ENCODE measurements at regions not wholly inside any gene's neighbourhood (a gene's known extent, or its start where the extent isn't known, plus 50 kb on each side); places are given as distances from the start of the nearest gene placed in this dataset.
"Not testable (repeated sequence)": the region's sequence is repeated elsewhere in the genome, so short reads cannot be mapped to it uniquely, and the experiment has no call there.

- DNase-seq (ENCODE audit: low spot score) (no peak), ATAC-seq (no peak)
Measured at GRCh38 chr12:131647667-131648066, 63.2 kb upstream of the SFSWAP start.

DNA sequence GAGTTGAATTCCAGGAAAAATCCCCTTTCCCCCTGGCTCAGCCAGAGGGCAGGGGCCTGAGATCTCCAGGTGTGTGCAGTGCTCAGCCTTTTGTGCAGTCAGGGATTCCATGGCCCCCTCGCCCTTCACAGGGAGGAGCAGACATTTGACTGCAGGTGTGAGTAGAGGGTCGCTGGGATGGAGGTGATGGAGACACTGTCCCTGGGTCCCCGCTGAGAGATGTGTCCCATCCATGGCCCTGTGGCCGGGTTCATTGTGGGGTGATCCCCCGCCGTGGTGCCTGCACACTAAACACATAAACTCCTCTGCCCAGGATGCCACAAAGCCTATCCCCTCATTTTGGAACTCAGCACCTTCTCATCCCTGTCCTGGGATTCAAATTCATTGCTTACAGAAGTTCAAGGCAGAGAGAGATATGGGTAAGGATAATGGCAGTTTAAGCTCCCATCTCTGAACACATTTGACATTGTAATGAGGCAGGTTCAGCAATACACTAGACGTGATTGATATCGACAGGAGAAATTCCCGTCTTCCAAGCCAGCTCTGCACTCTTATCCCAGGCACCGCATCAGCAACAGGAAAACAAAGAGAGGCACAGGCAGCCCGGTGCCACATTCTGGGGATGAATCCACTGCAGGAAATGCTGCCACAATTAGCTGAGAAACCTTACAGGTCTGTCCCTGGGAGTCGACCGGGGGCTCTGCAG lies 55.3 kb upstream of the SFSWAP start:
- DNase-seq (ENCODE audit: low spot score); ATAC-seq: not testable (repeated sequence)

- ATAC-seq; DNase-seq (ENCODE audit: low spot score): not testable (repeated sequence)
Measured at GRCh38 chr12:131656796-131657195, 54.1 kb upstream of the SFSWAP start.

DNA sequence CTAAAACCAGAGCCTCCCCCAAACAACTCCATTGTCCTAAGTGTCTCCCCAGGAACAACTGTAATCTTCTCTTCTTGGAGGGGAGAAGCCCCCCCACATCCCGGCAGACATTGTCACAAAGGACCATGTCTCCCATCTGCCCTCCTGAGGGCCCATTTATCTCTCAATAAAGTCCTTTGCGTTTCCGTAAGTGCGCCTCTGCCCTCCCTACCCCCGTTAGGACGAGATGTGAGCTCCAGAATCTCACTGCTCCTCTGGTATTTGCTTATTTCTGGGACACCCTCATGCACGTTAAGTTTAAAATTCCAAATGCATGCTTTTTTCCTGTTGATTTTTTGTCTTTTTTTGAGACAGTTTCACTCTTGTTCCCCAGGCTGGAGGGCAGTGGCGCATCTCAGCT lies 52.3 kb upstream of the SFSWAP start:
- not testable (repeated sequence) for ATAC-seq; DNase-seq (ENCODE audit: low spot score)

GRCh38 chr12:131659484-131659883 lies 51.4 kb upstream of the SFSWAP start:
- not testable (repeated sequence) for ATAC-seq

GRCh38 chr12:131659976-131660375 lies 50.9 kb upstream of the SFSWAP start:
- ATAC-seq; DNase-seq (ENCODE audit: low spot score): not testable (repeated sequence)

More at GRCh38 chr12:131659484-131659883, 51.4 kb upstream of the SFSWAP start:
- not testable (repeated sequence) for DNase-seq (ENCODE audit: low spot score)

DNA sequence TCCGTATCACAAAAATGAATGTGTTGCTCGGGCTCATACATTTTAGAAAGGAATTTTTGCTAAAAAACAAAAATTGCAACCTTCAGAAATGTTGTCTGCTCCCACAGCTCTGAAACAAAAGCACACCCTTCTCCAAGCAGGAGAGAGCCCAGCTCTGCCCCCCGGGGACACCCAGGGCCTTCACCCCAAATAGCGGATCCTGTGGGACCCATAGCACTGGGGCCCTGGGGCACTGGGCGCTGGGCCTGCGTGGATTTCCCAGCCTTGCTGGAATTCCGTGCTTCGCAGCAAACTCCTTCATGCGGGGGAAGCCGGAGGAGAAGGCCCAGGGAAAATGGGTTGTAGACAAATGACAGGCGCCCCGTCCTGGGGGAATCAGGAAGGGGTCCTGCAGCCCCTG lies 50.5 kb upstream of the SFSWAP start:
- ATAC-seq; DNase-seq (ENCODE audit: low spot score): not testable (repeated sequence)
